ENCODE measurements at regions not wholly inside any gene's neighbourhood (a gene's known extent, or its start where the extent isn't known, plus 50 kb on each side); places are given as distances from the start of the nearest gene placed in this dataset.

DNA sequence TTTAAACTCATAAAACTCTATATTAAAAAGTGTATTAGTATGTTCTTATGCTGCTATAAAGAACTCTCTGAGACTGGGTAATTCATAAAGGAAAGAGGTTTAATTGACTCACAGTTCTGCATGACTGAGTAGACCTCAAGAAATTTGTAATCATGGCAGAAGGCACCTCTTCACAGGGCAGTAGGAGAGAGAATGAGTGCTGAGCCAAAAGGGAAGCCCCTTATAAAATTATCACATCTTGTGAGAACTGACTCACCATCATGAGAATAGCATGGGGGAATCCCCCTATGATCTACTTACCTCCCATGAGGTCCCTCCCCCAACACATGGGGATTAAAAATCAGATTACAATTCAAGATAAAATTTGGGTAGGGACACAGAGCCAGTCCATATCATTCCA is 463.2 kb downstream of the KLHL13 start:
- in situ Hi-C loops (cut with MboI) (no loop called here), intact Hi-C loops (cut with micrococcal nuclease) (no loop called here)
- FAIRE-seq (no peak), ATAC-seq (no peak), DNase-seq (ENCODE audit: extremely low read depth in 1 of 4, low spot score in 3 of 4) (no peak)
- Histone ChIP-seq H3K4me3 (no peak overlapping the region), H3K79me2 (ENCODE audit: control insufficient read depth, insufficient read depth, low read length) (no peaks in the 10 kb centered on the region), H3K27me3 (ENCODE audit: control insufficient read depth in 2 of 2, insufficient read depth in 2 of 2, low read length in 2 of 2) (no peaks in the 10 kb centered on the region), H2AFZ (ENCODE audit: low read depth, low read length) (no peak overlapping the region), H3K9me1 (ENCODE audit: control insufficient read depth, insufficient read depth, low read length) (no peaks in the 10 kb centered on the region), H3K4me2 (ENCODE audit: insufficient read depth, low read length) (no peak overlapping the region), H4K20me1 (replicated peaks; ENCODE audit: control insufficient read depth, insufficient read depth, low read length) (no peaks in the 10 kb centered on the region), H3K9me3 (replicated peaks; ENCODE audit: control insufficient read depth, insufficient read depth, low read depth, low read length) (no peaks in the 10 kb centered on the region), H3K9ac (ENCODE audit: insufficient read depth in 1 of 2, low read depth in 2 of 2, low read length in 2 of 2) (no peak overlapping the region), H3K27ac (ENCODE audit: extremely low read depth, low read depth, low read length) (no peak overlapping the region), H3K36me3 (ENCODE audit: control insufficient read depth, insufficient read depth, low read length) (no peaks in the 10 kb centered on the region), H3K4me1 (replicated peaks in 1 of 2; ENCODE audit: control insufficient read depth in 2 of 2, insufficient read depth in 2 of 2, low read length in 2 of 2) (no peaks in the 10 kb centered on the region)
- no TSS peak for BruUV-seq (replicated peaks)
- TF ChIP-seq RCOR1 (IDR thresholded peaks at IDR 0.05; ENCODE audit: borderline replicate concordance in 1 of 2, low read depth in 2 of 2, low read length in 2 of 2) (no peak), MTF1 (CRISPR knock-in tag; IDR thresholded peaks at IDR 0.05; ENCODE audit: borderline replicate concordance) (no peak), IRF1 (CRISPR knock-in tag; IDR thresholded peaks at IDR 0.05; ENCODE audit: borderline replicate concordance) (no peak), PHTF2 (CRISPR knock-in tag; IDR thresholded peaks at IDR 0.05) (no peak), SRSF7 (optimal IDR thresholded peaks at IDR 0.05; ENCODE audit: low read depth, low read length) (no peak), XRCC3 (IDR thresholded peaks at IDR 0.05) (no peak), ARID2 (IDR thresholded peaks at IDR 0.05) (no peak), ID3 (CRISPR knock-in tag; IDR thresholded peaks at IDR 0.05) (no peak), ID3 (tag; IDR thresholded peaks at IDR 0.05) (no peak), MLX (CRISPR knock-in tag; conservative IDR thresholded peaks at IDR 0.05) (no peak), ZFP30 (CRISPR knock-in tag; IDR thresholded peaks at IDR 0.05; ENCODE audit: borderline replicate concordance) (no peak), KDM1A (IDR thresholded peaks at IDR 0.05) (no peak), EGR1 (conservative IDR thresholded peaks at IDR 0.05) (no peak), ESRRB (CRISPR knock-in tag; IDR thresholded peaks at IDR 0.05; ENCODE audit: borderline replicate concordance) (no peak), MEF2A (IDR thresholded peaks at IDR 0.05; ENCODE audit: control insufficient read depth, low read depth, low read length) (no peak), LCOR (CRISPR knock-in tag; IDR thresholded peaks at IDR 0.05) (no peak)
- TF ChIP-seq, protein P1, sequence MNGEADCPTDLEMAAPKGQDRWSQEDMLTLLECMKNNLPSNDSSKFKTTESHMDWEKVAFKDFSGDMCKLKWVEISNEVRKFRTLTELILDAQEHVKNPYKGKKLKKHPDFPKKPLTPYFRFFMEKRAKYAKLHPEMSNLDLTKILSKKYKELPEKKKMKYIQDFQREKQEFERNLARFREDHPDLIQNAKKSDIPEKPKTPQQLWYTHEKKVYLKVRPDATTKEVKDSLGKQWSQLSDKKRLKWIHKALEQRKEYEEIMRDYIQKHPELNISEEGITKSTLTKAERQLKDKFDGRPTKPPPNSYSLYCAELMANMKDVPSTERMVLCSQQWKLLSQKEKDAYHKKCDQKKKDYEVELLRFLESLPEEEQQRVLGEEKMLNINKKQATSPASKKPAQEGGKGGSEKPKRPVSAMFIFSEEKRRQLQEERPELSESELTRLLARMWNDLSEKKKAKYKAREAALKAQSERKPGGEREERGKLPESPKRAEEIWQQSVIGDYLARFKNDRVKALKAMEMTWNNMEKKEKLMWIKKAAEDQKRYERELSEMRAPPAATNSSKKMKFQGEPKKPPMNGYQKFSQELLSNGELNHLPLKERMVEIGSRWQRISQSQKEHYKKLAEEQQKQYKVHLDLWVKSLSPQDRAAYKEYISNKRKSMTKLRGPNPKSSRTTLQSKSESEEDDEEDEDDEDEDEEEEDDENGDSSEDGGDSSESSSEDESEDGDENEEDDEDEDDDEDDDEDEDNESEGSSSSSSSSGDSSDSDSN (IDR thresholded peaks at IDR 0.05; ENCODE audit: borderline replicate concordance in 1 of 2, low read depth in 2 of 2, low read length in 2 of 2), result no peak
- ChIA-PET POLR2A (no interaction called here), CTCF (ENCODE audit: low intra/inter-chr PET ratio) (no interaction called here)
